Activated CD8-positive, alpha-beta memory T cell treated with anti-CD3 and anti-CD28 coated beads for 36 hours (primary cell): ENCODE measurements at regions not wholly inside any gene's neighbourhood (a gene's known extent, or its start where the extent isn't known, plus 50 kb on each side); places are given as distances from the start of the nearest gene placed in this dataset.
"Not testable (repeated sequence)": the region's sequence is repeated elsewhere in the genome, so short reads cannot be mapped to it uniquely, and the experiment has no call there.

Source experiments
- CTCF ChIA-PET: fragments of 350-600 bp; sonication (Branson Sonifier 250); formaldehyde crosslinking; loops from one replicate; lab custom pipeline; 2021; ENCODE audit warnings: antibody characterized with exemption; lab: Charles Lee
- POLR2A ChIA-PET: fragments of 350-600 bp; sonication (Branson Sonifier 250); formaldehyde crosslinking; loops from one replicate; lab custom pipeline; 2021; ENCODE audit warnings: antibody characterized with exemption; lab: Charles Lee

DNA sequence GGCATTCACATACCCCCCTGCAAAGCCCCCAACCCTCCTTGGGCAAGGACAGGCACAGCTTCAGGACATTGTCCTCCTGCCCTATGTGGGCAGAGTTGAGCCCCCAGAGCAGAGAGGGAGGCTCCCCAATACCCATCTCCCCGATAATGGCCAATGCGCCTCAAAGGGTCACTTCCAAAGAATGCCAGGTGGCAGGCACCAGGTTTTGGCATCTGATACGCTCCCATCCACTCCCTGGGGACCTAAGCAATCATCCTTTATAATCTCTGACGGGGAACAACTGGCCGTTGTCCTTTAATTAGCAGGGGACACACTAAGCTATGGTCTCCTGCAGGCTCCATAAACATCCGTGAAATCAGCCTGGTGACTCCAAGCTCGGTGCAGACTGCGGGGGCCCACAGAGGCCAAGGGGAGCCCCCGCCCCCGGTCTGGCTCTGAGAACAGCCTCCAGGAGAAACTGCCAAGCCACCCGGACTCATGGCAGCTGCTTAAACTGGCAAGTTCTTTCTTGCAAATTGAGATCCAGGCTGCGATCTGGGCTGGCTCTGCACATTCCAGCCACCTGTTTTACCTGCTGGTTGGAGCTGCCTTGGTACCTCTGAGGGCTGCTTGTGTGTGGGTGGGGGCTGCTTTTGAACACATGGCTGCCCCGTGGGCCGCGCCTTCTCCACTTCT, 123.2 kb upstream of the SULF2 start:
- POLR2A ChIA-PET, CTCF ChIA-PET: not testable (repeated sequence)

GRCh38 chr20:47907951-47908350, 122.7 kb upstream of the SULF2 start:
- POLR2A ChIA-PET, result not testable (repeated sequence)

GRCh38 chr20:47907031-47907675, 121.9 kb upstream of the SULF2 start:
- ChIA-PET CTCF (no interaction called here), POLR2A (no interaction called here)

More at GRCh38 chr20:47907951-47908350, 122.7 kb upstream of the SULF2 start:
- CTCF ChIA-PET, result not testable (repeated sequence)

DNA sequence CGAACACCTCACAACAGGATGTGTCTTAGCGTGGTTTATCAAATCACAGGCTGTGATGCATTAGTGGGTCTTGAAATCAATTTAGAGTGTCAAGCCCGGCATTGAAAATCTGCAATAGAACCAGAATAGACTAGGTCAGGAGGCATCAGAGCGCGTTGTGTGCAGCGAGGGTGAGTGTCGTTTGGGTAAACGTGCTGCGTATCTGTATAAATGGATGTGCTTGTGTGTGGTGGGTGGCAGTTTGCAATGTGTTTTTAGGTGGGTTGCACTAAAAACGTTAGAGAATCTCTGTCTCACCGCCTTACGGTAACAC, 121.0 kb upstream of the SULF2 start:
- ChIA-PET POLR2A (no interaction called here), CTCF (no interaction called here)

- CTCF ChIA-PET, result no interaction called here
Measured at GRCh38 chr20:47905628-47906347, 120.5 kb upstream of the SULF2 start.

GRCh38 chr20:47903009-47903408, 117.7 kb upstream of the SULF2 start:
- POLR2A ChIA-PET, CTCF ChIA-PET: not testable (repeated sequence)

More at GRCh38 chr20:47905628-47906347, 120.5 kb upstream of the SULF2 start:
- POLR2A ChIA-PET, result no interaction called here

DNA sequence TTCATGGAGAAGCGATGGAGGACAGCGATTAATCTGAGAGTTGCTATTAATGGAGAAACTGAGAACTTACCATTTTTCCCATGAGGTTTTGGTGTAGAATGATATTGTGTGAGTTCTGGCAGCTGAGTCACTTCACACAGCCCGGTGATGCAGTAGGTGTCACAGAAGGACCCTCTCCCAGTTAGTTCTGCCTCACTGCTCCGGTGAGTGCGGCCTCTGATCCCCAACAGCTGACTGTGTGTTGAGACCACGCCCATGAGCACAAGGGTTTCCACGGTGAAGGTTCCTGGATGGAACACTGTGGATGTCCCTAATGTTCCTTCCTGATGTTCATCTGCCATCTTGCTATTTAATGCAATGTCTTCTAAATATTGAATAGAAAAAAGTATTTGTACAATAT, 114.0 kb upstream of the SULF2 start:
- CTCF ChIA-PET, POLR2A ChIA-PET: not testable (repeated sequence)

DNA sequence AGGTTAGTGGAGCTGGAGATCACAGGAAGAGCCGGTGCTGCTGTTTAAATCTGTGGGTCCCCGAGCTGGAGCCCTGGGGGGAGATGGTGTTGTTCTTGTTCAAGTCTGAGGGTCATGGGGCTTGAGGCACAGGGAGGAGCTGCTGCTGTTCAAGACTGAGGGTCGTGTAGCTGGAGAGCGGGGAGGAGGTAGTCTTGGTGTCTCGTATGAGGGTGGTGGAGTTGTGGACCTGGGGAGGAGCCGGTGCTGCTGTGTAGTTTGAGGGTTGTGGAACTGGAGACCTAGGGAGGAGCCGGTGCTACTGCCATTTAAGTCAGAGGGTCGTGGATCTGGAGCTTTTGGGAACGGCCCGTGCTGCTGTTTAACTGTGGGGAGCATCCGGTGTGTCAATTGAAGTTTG, 112.2 kb upstream of the SULF2 start:
- ChIA-PET POLR2A (no interaction called here), CTCF (no interaction called here)

GRCh38 chr20:47892681-47893080, 107.4 kb upstream of the SULF2 start:
- CTCF ChIA-PET, POLR2A ChIA-PET: not testable (repeated sequence)

- CTCF ChIA-PET, POLR2A ChIA-PET: not testable (repeated sequence)
Measured at GRCh38 chr20:47890708-47891107, 105.4 kb upstream of the SULF2 start.

GRCh38 chr20:47889751-47890150, 104.5 kb upstream of the SULF2 start:
- POLR2A ChIA-PET, CTCF ChIA-PET: not testable (repeated sequence)

DNA sequence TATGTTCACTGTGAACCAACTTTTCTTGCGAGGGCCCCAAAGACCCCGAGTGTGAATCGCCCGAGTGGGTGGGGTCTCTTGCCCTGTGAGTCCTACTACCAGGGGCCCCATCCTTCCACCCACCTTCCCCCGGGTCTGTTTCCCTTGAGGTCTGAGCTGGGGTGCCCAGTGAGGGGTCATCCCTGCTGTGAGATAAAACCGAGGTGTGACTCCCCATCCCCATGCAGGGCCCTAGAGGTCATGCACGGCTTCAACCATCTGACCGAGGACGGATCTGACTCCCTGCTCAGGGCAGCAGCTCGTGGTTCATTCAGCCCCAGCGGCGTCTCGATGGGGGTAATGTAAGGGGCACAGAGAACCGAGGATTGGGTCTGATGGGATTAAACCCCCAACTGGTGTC, 103.1 kb upstream of the SULF2 start:
- CTCF ChIA-PET, result no interaction called here

GRCh38 chr20:47887477-47888080, 102.3 kb upstream of the SULF2 start:
- POLR2A ChIA-PET, result no interaction called here
- CTCF ChIA-PET, result no interaction called here

More for the DNA sequence above, 103.1 kb upstream of the SULF2 start:
- POLR2A ChIA-PET, result no interaction called here

DNA sequence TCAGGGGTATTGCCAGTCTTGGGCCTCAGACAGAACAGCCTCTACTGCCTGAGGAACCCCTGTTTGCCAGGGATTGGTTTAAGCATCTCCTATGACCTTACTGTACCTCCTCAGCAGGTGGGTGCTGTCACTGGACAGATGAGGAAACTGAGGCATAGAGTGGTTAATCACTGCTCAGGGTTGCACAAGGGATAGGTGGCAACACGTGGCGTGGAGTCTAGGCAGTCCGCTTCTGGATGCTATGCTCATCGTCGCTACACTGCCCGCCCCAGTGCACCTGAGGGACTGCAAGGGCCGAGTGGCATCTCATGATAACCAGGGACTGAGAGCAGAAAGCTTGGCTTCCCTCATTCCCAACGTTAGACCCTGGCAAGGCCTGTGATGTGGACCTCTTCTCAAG, 101.8 kb upstream of the SULF2 start:
- ChIA-PET POLR2A (no interaction called here), CTCF (no interaction called here)

GRCh38 chr20:47886454-47887041, 101.3 kb upstream of the SULF2 start:
- CTCF ChIA-PET, result no interaction called here
- POLR2A ChIA-PET, result no interaction called here

DNA sequence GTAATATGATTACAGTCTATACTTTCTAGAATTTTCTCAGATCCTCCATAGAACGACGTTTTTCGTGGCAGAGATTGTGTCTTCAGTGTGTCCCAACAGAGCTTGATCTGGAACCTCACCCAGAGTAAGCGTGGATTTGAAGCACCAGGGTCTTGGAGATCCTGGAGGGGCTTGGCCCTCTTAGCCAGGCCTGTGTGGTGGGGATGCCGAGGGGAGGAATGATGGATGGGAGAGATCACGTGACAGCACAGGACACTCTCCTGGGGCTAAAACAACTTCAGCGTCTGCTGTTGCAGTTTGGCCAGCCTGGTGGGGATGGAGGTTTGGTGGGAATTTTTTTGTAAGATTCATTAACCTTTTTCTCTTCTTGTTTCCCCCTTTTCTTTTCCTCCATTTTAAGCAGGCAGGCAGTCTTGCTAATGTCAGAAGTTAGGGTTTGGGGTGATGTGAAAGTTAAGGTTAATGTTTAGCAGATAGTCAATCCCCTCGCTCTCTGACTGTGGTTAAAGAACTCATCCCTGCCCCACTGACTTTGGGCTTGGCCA, 100.7 kb upstream of the SULF2 start:
- POLR2A ChIA-PET, result no interaction called here
- CTCF ChIA-PET, result no interaction called here

DNA sequence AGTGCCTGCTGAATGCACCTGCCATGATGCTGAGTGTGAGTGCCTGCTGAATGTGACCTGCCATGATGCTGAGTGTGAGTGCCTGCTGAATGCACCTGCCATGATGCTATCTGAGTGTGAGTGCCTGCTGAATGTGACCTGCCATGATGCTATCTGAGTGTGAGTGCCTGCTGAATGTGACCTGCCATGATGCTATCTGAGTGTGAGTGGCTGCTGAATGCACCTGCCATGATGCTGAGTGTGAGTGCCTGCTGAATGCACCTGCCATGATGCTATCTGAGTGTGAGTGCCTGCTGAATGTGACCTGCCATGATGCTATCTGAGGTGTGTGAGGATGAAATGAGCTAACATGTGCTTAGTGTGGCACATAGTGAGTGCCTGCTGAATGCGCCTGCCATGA, 98.7 kb upstream of the SULF2 start:
- POLR2A ChIA-PET, CTCF ChIA-PET: not testable (repeated sequence)

DNA sequence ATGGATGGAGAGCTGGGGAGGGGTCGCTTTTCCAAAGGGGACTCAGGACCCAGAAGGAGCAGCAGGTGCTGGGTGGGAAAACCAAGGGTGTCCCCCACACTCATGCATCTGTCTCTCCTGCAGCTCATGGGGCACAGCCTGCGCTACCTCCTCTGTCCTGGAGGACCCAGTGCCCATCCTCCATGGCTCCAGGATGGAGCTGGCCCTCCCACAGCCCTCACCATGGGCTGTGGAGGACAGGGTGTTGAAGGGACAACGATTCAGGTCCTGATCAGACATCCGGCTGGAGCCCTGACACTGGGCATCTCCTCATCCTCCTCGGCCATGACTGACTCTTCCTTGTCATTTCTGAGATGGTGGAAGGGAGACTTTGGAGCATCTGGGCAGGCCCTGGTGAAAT, 97.9 kb upstream of the SULF2 start:
- ChIA-PET POLR2A (no interaction called here), CTCF (no interaction called here)

- ChIA-PET POLR2A (no interaction called here), CTCF (no interaction called here)
Measured at GRCh38 chr20:47879771-47880170, 94.5 kb upstream of the SULF2 start.

- CTCF ChIA-PET, result no interaction called here
- POLR2A ChIA-PET, result no interaction called here
Measured at GRCh38 chr20:47878601-47879027, 93.3 kb upstream of the SULF2 start.
